Fibroblast of gingiva (primary cell): ENCODE measurements at regions not wholly inside any gene's neighbourhood (a gene's known extent, or its start where the extent isn't known, plus 50 kb on each side); places are given as distances from the start of the nearest gene placed in this dataset.

ENCODE experiments used
- DNase-seq: peaks from one replicate; pipeline ENCODE4 v3.0.0-alpha.2; 2011; ENCODE audit warnings: low read depth

DNA sequence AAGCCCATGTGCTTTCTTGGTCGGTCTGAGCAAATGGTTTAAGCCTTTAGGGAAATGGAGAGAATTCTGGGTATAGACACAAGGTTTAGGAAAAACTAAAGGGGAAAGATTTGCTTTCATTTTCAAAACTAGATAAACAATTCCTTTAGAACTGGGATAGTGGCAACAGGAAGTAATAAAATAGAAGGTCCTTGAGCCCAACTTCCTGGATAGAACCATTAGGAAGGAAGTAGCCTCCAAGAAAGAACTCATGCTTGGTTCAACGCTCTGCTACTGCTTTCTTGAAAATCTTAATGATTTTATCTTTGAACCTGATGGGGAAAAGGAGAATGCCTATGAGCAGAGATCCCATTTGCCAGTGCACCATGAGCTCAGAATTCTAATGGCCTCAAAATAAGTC, 147.0 kb upstream of the THRB start:
- DNase-seq, result no peak

DNA sequence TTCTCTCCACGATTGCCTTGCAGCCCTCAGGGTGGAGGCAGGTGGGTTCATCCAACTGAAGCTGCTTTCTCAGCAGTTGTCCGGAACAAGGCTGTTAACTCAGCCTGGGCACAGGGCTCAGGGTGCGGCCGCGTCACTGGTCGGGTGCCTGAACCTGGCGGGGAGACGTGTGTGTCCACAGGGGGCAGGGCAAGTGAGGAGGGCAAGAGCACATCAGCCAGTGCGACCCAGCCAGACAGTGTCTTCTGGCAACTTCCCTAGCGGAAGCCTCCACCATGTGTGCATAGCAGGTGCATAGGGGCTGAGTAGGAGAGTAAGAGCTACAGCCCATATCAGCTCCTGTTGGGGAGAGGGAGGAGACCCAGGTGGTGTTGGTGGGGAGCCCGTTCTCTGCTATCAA, 150.4 kb upstream of the THRB start:
- DNase-seq, result no peak

DNA sequence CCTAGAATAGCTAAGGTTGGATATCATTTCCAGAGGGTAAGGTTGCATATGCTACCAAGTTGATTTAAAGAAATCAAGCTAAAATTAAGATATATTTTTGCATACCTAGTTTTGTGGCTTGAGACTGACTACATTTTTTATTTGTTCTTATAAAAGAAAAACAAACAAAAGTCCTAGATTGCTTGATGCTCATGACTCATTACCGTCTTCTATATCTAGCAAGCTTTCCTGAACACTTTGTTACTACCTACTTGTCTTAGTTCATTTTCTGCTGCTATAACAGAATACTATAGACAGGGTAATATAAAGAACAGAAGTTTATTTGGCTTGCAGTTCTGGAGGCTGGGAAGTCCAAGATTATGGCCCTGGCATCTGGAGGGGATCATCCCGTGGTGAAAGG, 152.1 kb upstream of the THRB start:
- DNase-seq, result no peak

DNA sequence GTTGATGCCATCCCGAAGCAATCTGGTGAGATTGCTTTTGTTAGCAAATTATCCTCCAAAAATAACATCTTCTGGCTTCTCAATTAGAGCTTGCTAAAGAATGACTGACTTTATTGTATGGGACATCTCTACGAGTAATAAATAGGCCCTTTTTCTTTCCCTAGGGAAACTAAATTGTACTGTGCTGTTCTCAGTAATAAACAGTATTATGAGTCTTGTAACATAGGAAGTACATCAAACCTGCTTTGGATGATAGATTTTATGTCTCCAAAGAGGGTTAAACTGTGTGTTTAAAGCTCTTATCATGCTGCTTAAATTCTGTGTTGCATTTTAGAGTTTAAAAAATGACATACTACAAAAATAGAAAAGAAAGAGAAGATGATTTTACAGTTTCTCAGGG, 153.4 kb upstream of the THRB start:
- DNase-seq, result no peak

DNA sequence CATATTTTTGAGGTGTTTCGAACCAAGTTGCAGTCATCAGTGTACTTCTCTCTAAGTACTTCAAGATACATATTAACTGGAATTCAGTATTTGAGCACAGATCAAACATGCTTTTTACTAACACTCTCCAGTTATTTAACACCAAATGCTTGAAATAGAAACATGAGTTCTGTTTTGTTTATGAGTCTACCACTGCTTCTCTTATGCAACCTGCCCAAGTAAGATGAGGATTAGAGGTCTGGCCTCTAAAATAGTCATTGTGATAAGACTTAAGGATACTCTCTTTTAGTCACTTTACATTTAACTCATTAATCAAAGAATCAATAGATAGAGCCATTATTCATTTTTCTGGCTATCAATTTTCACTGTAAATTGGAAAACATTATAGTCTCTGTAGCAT, 156.2 kb upstream of the THRB start:
- no peak for DNase-seq

DNA sequence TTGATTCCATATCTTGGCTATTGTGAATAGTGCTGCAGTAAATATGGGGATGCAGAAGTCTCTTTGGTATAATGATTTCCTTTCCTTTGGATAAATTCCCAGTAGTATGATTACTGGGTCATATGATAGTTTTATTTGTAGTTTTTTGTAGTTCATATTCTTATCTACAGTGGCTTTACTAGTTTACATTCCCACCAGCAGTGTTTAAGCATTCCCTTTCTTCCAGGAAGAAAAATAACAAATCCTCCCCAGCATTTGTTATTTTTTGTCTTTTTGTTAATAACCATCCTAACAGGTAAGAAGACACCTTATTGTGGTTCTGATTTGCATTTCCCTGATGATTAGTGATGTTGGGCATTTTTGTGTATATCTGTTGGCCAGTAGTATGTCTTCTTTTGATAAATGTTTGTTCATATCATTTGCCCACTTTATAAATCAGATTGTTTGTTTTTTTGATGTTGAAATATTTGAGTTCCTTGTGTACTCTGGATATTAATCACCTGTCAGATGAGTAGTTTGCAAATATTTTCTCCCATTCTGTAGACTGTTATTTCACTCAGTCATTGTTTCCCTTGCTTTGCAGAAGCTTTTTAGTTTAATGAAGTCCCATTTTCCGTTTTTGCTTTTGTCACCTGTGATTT, 163.3 kb upstream of the THRB start:
- no peak for DNase-seq

DNA sequence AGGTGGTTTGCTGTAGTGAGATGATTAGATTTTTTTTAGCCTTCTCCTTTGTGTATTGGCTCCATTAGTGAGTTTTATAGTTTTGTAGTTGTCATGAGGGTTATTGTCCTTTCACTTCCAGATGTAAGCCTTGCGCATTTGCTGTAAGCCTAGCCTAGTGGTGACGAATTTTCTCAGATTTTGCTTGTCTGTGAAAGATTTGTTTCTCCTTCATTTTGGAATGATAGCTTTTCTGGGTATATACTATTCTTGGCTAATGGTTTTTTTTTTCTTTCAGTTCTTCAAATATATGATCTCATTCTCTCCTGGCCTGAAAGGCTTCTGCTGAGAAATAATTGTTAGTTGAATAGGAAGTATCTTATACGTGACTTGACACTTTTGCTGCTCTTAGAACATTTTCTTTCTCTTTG, 166.5 kb upstream of the THRB start:
- no peak for DNase-seq

DNA sequence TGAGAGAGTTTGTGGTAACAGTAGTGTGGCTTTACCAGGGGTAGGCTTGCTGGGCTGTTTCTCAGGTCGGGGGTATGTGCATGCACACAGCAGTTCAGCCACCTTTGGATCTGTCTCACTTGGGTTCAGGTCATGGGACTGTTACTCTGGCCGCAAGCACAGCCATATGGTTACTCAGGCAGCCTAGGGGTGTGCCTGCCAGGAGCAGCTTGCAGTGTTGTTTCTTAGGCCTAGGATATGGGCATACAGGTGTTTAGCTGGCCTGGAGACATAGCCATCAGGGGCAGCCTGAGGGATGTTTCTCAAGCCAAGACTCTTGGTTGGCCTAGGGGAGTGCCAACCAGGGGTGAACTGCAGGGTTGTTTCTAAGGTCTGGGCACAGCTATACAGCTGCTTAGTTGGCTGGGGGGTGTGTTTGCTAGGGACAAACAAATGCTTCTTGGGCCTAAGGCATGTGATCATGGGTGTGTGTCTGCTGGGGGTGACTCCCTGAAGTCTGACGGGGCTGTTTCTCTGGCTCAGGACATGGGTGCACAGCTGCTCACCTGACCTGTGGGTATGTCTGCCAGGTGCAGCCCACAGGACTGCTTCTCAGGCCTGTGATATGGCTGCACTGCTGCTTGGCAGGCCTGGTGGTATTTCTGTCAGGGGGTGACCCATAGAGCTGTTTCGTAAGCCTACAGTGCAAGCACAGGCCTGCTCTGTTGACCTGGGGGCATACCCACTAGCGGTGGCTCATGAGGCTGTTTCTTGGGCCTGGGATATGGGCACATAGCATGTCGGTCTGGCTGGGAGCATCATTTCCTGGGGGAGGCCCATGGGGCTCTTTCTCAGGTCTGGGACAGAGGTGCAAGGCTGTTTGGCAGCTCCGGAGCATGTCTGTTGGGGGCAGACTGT, 168.0 kb upstream of the THRB start:
- no peak for DNase-seq

DNA sequence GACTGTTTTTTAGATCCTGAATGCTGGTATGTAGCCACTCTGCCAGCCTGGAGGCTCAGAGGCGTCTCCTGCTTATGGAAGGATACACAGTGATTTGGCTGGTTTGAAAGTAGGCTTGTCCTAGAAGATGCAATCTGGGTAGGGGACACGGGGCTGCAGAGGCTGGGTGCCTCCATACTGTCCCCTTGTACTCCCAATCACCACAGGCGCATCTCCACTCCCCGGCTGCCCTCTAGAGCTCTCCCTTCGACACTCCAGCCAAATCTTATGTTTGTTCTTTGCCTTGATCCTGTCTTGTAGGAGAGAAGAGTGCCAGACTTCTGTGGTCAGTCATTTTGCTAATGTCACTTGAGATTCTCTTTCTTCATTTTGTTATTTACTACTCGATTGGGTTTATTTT, 168.8 kb upstream of the THRB start:
- DNase-seq, result no peak

DNA sequence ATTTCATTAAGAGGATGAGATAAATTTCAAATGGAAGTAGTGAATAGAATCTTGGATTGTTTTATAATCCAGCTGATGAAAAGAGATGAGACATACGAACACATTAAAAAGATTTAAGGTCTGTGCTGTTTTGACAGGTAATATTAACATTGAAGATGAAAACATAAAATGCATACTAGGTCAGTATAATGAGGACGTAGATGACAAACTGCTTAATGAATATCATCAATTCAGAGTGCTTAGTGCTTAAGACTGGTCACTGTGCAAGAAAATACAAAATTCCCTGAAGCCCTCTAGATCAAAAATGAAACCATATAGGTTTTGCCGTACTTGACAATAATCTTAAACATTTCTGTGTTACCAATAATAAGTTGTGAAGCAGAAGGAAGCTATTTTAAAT, 173.4 kb upstream of the THRB start:
- DNase-seq, result no peak

DNA sequence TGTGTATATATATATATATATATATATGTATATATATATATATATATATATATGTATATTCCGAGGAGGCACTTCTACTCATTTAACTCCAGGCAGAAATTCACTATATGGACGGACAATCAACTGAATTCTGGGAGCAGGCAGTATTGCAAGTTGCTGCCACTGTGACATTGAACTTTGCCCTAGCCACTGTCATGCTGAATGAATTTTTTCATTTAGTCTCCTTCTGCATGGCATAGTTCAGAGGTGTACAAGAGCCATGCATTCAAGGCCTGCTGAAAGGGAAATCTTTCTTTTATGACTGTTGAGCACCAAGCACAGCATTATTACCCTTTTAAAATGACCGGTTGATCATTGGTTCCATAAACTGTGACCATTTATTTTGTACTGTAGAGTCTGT, 176.2 kb upstream of the THRB start:
- no peak for DNase-seq

DNA sequence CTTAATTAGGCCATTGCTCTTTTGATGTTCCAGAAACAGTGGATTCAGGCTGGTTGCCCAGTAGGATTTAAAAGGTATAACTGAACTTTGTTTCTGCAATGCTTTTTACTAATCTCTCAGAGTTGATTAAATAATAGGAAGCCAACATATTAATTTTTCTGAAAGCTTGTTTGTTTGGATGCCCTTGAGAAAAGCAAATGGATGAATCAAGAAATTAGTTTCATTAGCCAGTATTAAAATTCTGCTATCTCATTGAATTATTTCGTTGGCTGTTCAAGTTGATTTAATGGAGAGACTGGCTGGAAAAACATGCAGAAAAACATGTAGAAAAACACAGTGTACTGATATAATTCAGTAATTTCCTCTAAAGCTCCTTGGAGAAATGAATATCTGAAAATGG, 178.9 kb upstream of the THRB start:
- no peak for DNase-seq

DNA sequence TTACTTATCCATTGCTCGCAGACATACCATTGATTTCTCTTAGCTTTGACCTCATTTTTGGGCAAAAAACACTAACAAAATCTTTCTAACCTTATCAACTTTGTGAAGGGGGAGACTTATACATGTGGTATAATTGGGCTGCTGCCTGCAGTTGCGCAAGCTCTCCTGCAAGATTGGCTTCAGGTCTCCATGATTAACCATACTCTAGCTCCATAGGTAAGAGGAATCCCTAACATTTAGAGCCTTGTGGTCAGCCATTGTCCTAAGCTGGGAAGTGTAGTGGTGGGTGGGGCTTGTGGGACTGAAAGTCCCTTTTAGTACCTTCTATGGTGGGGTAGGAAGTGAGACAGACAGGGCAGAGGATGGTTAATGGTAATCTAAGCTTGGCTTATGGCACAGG, 179.6 kb upstream of the THRB start:
- DNase-seq, result no peak

DNA sequence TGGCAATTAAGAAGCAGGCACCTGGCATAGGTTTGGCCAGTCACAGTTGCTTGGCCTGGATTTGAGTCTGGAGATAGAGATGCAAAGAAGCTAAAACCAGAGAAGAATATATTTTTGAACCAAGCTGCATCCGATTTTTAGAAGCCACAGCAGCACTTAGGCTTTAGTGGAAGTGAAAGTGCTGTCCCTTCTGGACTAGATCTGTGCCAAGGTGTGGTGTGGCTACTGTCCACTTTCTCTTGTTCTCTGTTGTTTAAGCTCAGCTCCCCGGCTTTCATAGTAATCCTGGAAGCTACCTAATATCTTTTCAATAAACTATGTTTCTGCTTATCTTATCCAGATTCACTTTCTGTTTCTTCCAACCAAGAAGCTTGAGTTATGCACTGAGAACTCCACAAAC, 183.4 kb upstream of the THRB start:
- no peak for DNase-seq

DNA sequence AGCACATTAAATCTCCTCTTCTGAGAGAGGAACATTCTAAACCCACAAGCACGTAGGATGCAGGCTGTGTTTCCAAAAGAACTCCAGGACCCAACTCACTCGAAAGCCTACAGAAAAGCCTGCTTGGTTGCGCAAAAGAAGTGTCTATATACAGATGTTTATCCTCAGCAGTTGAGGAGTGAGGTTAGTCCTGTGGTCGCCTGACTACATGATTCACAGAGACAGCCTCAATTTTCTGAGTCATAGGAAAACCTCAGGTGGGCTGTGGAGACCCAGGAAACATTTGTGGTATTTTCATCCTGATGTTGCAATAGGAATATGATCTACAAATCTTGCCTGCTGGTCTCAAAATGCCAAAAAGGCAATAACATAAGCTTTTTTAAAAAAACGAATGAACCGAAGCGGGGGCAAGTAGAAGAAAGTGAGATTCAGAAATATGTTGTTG, 183.8 kb upstream of the THRB start:
- peak; percentile 54 for DNase-seq

DNA sequence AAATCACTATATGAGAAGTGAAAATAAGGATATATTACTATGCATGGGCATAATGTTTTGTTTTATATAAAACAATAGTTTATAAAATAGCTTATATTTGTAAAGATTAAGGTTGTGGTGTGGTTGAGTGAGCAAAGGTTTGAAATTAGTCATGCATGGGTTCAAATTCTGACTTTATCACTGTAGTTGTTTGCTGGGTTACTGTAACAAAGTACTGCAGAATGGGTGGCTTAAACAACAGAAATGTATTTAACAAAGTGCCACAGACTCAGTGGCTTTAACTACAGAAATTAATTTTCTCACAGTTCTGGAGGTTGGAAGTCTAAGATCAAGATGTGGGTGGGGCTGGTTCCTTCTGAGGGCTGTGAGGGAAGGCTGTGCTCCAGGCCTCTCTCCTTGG, 184.8 kb upstream of the THRB start:
- DNase-seq, result no peak

DNA sequence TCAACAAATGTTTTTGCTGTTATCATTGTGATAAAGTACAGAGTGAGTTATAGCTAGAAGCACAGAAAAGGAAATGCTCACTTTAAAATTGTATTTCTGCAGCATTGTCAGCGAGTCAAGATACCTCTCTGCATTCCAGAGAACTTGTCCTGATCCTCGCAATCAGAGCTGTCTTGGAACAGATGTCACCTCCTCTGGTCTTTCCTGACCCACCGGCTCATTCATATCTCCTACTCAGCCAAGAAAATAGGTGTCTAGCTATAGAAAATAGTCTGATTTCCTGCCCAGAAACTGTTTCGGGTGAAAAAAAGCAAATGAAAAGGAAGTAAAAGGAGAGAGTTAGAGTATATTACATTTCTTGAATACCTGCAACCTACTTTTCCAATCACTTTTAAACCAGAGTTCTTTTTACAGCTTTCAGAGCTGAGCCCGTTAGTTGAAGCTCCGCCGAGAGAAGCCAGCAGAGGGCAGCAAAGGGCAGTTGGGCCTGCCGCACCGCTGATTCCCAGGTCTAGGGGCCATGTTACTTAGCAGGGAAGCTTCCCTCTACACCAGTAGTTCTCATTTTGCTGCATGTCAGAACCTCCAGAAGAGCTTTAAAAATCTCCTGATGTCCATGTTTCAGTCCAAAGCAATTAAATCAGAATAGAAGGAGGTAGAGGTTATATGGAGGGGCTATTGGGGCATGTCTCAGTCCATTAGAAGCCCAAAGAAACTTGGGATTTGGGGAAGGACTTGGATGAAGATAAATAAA, 185.7 kb upstream of the THRB start:
- DNase-seq, result no peak

DNA sequence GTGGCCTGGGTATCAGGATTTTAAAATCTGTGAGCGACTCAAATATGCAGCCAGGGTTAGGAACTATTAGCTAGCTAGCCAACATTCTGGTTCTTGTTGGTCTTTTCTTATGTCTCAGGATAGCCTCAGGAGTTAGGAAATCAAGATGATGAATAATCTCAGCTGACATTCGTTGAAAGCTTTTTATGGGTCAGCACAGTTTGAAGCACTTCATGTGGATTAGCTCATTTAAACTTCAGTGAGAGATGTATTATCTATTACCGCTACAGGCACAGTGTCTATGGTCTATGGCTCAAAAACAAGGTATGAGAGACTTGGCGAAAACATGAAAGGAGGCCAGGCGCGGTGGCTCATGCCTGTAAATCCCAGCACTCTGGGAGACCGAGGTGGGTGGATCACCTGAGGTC, 187.5 kb upstream of the THRB start:
- DNase-seq, result peak; percentile 86

DNA sequence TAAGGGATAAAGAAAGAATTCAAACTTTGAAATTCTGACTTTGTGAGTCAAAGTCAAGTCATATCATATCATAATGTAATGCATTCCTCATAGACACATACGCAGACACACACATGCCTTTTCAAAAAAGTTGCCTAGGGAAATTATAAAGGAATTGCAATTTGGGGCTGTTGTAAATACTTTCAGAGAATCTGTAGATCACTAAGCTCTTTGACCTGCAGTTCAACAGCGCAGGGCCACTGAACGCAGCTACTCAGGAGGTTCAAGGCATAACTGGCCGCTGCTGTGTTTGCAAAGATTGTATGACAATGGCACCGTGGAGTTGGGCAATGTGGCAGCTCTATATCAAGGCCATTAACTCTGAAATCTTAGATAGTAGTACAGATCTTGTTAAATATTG, 188.4 kb upstream of the THRB start:
- DNase-seq, result no peak

DNA sequence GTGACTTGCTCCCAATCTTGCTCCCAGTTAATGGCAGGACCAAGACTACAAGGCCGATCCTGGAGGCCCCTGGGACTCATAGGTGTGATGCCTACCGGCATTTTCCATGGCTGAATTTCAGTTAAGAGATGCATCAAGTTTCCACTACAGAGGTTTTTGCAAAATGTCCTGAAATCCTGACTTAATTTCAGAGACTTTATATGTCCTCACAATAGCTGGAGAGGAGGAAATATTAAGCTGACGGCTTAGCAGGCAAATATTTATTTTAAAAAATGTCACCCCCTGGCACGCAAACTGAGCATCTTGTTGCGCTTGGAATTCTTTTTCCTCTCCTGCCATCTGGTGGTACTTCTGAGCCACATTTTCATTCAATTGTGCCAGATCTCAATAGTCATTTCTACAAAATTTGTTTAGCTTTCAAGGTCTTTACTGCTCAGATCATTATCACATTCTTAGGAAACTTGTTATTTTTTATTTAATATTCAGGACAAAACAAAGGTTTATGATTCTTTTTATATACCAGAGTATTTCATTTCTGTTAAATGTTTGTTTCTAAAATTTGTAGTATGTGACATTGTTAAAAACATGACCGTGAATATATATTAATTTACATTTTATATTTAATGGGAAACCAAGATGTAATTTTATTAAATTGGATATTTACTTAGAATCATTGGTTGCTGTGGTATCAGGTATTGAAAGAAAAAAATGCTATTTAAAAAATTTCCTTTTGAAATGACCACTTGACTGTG, 189.2 kb upstream of the THRB start:
- peak; percentile 80 for DNase-seq

DNA sequence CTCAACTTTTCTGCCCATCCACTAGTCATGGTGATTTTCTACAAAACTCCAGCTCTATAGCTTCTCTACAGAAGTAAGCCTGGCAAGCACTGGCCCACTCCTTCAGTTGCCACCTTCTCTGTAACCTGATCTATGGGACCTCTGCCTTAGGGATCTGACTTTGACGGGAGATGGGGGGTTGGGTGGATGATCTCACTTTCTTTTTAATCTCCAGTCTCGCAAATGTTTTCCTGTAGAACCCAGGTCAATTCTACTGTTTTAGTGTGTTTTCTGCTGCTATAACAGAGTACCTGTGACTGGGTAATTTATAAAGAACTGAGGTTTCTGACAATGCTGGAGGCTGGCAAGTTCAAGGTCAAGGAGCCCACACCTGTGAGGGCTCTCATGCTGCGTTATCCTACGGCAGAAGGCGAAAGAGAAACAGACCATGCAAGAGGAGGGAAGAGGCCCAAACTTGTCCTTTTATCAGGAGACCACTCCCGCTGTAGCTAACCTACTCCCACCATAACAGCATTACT, 189.9 kb upstream of the THRB start:
- DNase-seq, result no peak

DNA sequence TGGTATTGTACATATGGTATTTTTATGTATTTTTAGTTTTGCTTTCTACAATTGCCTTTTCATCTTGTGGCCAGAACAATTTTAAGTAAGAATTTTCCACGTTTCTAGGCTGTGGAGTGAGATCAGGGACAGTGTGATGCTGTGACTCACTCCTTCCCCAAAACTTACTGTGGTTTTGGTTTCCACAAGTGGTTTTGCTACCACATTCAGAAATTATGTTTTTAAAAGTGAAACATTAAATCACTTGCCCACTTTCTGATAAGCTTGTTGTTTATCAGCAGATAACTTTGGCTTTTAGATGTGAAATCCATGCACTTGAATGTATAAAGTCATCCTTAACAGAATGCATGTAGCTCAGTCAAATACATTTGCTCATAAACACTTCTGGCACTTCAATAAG, 192.2 kb upstream of the THRB start:
- peak; percentile 29 for DNase-seq
